HAP-1 (cell line): ENCODE measurements at regions not wholly inside any gene's neighbourhood (a gene's known extent, or its start where the extent isn't known, plus 50 kb on each side); places are given as distances from the start of the nearest gene placed in this dataset.

ENCODE experiments used
- DNase-seq, 2 experiments: peaks; one replicate each; pipeline ENCODE4 v3.0.0-alpha.2; 2016 to 2020; ENCODE audit warnings: low spot score in 2 of 2
- H3K27me3 ChIP-seq: fragments of 250-450 bp; sonication (Bioruptor Pico); 2 replicates; pipeline ENCODE4 v1.5.1; 2020; ENCODE audit warnings: low read depth, mild to moderate bottlenecking, moderate library complexity
- H3K36me3 ChIP-seq: fragments of 250-450 bp; sonication (Bioruptor Pico); replicated peaks from 2 replicates; pipeline ENCODE4 v1.5.1; 2020; ENCODE audit warnings: mild to moderate bottlenecking
- H3K4me1 ChIP-seq: fragments of 250-450 bp; sonication (Bioruptor Pico); 2 replicates; pipeline ENCODE4 v1.5.1; 2020; ENCODE audit warnings: mild to moderate bottlenecking
- H3K4me3 ChIP-seq: fragments of 250-450 bp; sonication (Bioruptor Pico); 2 replicates; pipeline ENCODE4 v1.5.1; 2020; ENCODE audit warnings: mild to moderate bottlenecking, moderate library complexity
- H3K9me3 ChIP-seq: fragments of 250-450 bp; sonication (Bioruptor Pico); 2 replicates; pipeline ENCODE4 v1.5.1; 2020; ENCODE audit warnings: mild to moderate bottlenecking, moderate library complexity
- in situ Hi-C: fragments of 300-500 bp; cut with MboI; formaldehyde crosslinking; loops from 3 replicates; pipeline ENCODE4 v1.14.3; 2020; ENCODE audit warnings: low sequenced_read_pairs, inconsistent platforms, mixed read lengths

DNA sequence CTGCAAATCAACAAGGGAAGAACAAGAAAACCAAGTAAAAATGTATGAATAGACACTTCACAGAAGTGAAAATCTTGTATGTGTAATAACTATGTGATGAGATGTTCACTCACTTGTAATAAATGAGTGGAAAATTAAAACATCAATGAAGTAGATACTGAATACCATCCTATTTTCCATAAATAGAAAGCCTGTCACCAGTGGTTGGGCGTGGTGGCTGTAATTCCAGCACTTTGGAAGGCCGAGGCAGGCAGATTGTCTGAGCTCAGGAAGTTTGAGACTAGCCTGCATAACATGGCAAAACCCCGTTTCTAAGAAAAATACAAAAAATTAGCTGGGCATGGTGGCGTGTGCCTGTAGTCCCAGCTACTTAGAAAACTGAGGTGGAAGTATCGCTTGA lies 53.5 kb upstream of the SOD3 start:
- Histone ChIP-seq H3K27me3 (no peaks in the 10 kb centered on the region), H3K4me1 (no peaks in the 10 kb centered on the region), H3K4me3 (no peak overlapping the region), H3K9me3 (no peaks in the 10 kb centered on the region; the same call in 1 of the 2 replicates), H3K36me3 (no peaks in the 10 kb centered on the region)
- in situ Hi-C loops, result no loop called here
- DNase-seq, result no peak

DNA sequence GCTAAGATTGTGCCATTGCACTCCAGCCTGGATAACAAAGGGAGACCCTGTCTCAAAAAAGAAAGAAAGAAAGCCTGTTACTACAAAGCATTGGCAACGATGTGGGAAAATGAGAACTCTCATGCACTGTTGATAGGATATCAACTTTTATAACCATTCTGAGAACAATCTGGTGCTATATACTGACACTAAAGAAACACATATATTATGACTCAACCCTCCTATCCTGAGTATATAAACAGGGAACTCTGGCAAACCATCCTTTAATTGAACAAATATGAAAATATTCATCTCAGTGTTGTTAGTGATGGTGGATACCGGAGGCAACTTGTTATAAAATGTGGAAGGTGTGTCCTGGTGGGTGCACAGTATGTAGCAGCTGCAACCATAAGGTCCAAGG lies 53.0 kb upstream of the SOD3 start:
- no peaks in the 10 kb centered on the region for H3K36me3 ChIP-seq
- DNase-seq, result no peak
- no peaks in the 10 kb centered on the region for H3K27me3 ChIP-seq
- in situ Hi-C loops, result no loop called here
- no peak overlapping the region for H3K4me3 ChIP-seq
- H3K9me3 ChIP-seq, result no peaks in the 10 kb centered on the region; the same call in 1 of the 2 replicates
- no peaks in the 10 kb centered on the region for H3K4me1 ChIP-seq

DNA sequence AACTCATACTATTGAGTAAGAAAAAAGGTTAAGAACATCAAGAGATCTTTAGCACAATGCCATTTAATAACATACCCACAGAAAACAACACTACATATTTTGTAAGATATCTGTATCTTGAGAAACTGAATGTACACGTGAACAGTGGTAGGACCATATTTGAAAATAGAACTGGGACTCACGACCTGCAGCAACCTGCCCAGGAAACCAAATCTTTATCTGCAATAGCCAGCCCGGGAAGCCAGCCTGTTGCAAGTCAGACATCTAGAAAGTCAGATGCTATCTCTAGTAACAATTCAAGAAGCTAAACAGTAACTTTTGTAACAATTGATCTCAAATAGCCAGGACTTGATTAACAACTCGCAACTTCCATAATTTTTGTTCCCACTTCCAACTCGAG lies 52.6 kb upstream of the SOD3 start:
- Histone ChIP-seq H3K9me3 (no peaks in the 10 kb centered on the region; the same call in 1 of the 2 replicates), H3K27me3 (no peaks in the 10 kb centered on the region), H3K4me1 (no peaks in the 10 kb centered on the region), H3K36me3 (no peaks in the 10 kb centered on the region), H3K4me3 (no peak overlapping the region)
- in situ Hi-C loops, result no loop called here
- DNase-seq, result no peak

DNA sequence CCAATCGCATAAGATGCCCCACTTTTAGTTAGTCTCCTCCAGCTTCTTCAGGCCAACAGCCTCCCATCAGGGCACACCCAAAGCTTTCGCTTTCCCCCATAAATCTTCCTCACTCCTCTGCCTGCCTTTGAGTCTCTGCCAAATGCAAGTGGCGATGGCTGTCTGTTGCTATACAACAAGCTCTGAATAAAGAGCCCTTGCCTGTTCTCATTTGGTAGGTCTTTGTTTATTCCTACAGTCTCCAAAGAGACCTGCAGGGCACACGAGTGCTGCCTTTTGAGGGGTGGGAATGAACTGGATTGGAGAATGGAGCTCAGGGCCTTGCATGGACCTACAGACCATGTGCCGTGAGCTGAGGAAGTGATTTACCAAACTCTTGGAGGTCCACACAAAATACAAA lies 52.2 kb upstream of the SOD3 start:
- no peaks in the 10 kb centered on the region for H3K9me3 ChIP-seq
- in situ Hi-C loops, result no loop called here

DNA sequence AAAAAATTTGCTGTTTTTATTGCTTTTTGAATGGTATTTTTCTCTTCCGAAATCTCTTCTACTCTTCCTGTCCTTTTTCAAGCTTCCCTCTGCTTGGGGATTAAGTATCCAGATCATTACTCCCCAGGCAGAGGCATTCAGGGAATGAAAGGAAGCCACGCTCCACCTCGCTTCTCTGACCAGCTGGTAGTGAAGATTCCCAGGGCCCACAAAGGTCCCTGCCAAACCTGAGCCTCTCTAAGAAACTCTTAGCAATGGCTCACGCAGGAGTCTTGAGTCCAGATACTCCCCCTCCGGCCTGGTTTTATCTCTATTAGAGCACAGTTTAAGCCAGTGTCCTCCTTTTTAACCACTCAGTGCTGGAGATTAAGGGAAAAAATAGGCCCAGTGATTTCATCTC lies 51.4 kb upstream of the SOD3 start:
- no peak overlapping the region for H3K4me3 ChIP-seq
- no peaks in the 10 kb centered on the region for H3K27me3 ChIP-seq
- no peaks in the 10 kb centered on the region for H3K36me3 ChIP-seq
- DNase-seq, result no peak
- in situ Hi-C loops, result no loop called here
- no peaks in the 10 kb centered on the region for H3K9me3 ChIP-seq
- no peaks in the 10 kb centered on the region for H3K4me1 ChIP-seq

More for the DNA sequence above, 52.2 kb upstream of the SOD3 start:
- Histone ChIP-seq H3K4me1 (no peaks in the 10 kb centered on the region), H3K36me3 (no peaks in the 10 kb centered on the region), H3K4me3 (no peak overlapping the region), H3K27me3 (no peaks in the 10 kb centered on the region)
- DNase-seq, result no peak

DNA sequence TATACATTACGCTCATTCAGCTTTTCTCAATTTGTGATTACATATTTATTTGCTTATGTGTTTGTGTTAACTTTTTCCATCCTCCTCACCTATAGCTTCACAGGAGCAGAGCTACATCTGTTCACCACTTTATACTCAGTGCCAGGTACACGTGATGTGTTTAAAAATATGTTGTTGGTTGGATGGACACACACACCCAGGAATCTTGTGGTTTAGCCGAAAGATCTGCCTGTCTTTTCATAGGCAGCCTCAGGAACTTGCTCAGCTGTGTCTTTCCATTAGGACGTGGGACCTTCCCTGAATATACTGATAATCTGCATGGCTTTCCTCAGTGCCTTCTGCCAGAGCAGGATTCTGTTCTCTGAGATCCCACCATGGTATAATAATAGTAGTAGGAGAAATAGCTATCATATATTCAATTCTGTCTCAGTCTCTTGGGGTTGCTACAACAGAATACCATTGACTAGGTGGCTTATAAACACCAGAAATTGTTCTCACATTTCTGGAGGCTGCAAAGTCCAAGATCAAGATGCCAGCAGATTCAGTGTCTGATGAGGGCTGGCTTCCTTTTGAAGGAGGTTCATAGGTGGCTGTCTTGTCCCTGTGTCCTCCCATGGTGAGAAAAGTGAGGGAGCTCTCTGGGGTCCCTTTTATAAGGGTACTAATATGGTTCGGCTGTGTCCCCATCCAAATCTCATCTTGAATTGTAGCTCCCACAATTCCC lies 50.0 kb upstream of the SOD3 start:
- Histone ChIP-seq H3K27me3 (no peaks in the 10 kb centered on the region), H3K36me3 (no peaks in the 10 kb centered on the region), H3K4me3 (no peak overlapping the region), H3K9me3 (no peaks in the 10 kb centered on the region), H3K4me1 (no peaks in the 10 kb centered on the region)
- in situ Hi-C loops, result no loop called here
- no peak for DNase-seq
